DOHH2 (cell line): ENCODE measurements at regions not wholly inside any gene's neighbourhood (a gene's known extent, or its start where the extent isn't known, plus 50 kb on each side); places are given as distances from the start of the nearest gene placed in this dataset.

Experiments
- H3F3A ChIP-seq: fragments of 200-600 bp; sonication (generic), shearing (Covaris generic); 2 replicates; pipeline ENCODE4 v1.6.0; 2016; ENCODE audit warnings: antibody characterized with exemption, mild to moderate bottlenecking; ENCODE audit not compliant: control insufficient read depth, insufficient read depth
- H3K27ac ChIP-seq: fragments of 200-600 bp; sonication (generic); 2 replicates; pipeline ENCODE4 v1.5.1; 2014; ENCODE audit warnings: low read depth, mild to moderate bottlenecking, low read length, moderate library complexity
- H3K27me3 ChIP-seq: fragments of 200-600 bp; sonication (generic); 2 replicates; pipeline ENCODE4 v1.6.1; 2014; ENCODE audit warnings: mild to moderate bottlenecking, low read length, mixed read lengths; ENCODE audit not compliant: control insufficient read depth
- H3K36me3 ChIP-seq: fragments of 200-600 bp; sonication (generic); 2 replicates; pipeline ENCODE4 v1.6.1; 2014; ENCODE audit warnings: mild to moderate bottlenecking, low read length, moderate library complexity, mixed read lengths; ENCODE audit not compliant: control insufficient read depth
- H3K4me1 ChIP-seq: fragments of 200-600 bp; sonication (generic); 2 replicates; pipeline ENCODE4 v1.6.1; 2014; ENCODE audit warnings: mild to moderate bottlenecking, low read length, mixed read lengths; ENCODE audit not compliant: control insufficient read depth
- H3K4me2 ChIP-seq: fragments of 200-600 bp; sonication (generic); 2 replicates; pipeline ENCODE4 v1.6.0; 2014; ENCODE audit warnings: mild to moderate bottlenecking, low read length, moderate library complexity
- H3K4me3 ChIP-seq: fragments of 200-600 bp; sonication (generic); 2 replicates; pipeline ENCODE4 v1.5.1; 2014; ENCODE audit warnings: mild to moderate bottlenecking, low read length, mixed read lengths
- H3K79me2 ChIP-seq: fragments of 200-600 bp; sonication (generic); 2 replicates; pipeline ENCODE4 v1.6.1; 2014; ENCODE audit warnings: mild to moderate bottlenecking, low read length, mixed read lengths; ENCODE audit not compliant: control insufficient read depth
- H3K9me2 ChIP-seq: fragments of 200-600 bp; sonication (generic); replicated peaks from 2 replicates; pipeline ENCODE4 v1.6.1; 2014; ENCODE audit warnings: mild to moderate bottlenecking, low read length, mixed read lengths; ENCODE audit not compliant: control insufficient read depth
- H3K9me3 ChIP-seq: fragments of 200-600 bp; sonication (generic); 2 replicates; pipeline ENCODE4 v1.6.1; 2014; ENCODE audit warnings: antibody characterized with exemption, low read length, mixed read lengths; ENCODE audit not compliant: control insufficient read depth, insufficient read depth
- H4K20me1 ChIP-seq: fragments of 200-600 bp; sonication (generic); 2 replicates; pipeline ENCODE4 v1.6.0; 2014; ENCODE audit warnings: low read depth, mild to moderate bottlenecking, antibody characterized with exemption, low read length, moderate library complexity; ENCODE audit not compliant: control insufficient read depth, insufficient read depth
- CTCF ChIP-seq: fragments of 200-600 bp; sonication (generic); IDR thresholded peaks from one replicate; pipeline ENCODE4 v1.5.1; 2014; ENCODE audit warnings: antibody characterized with exemption, mild to moderate bottlenecking, low read depth, low read length; ENCODE audit not compliant: poor library complexity, severe bottlenecking
- EZH2phosphoT487 ChIP-seq: fragments of 200-600 bp; sonication (generic); IDR thresholded peaks from 2 replicates; pipeline ENCODE4 v1.6.1; 2017; ENCODE audit warnings: borderline replicate concordance, mild to moderate bottlenecking, antibody characterized with exemption, low read length, moderate library complexity, mixed read lengths

DNA sequence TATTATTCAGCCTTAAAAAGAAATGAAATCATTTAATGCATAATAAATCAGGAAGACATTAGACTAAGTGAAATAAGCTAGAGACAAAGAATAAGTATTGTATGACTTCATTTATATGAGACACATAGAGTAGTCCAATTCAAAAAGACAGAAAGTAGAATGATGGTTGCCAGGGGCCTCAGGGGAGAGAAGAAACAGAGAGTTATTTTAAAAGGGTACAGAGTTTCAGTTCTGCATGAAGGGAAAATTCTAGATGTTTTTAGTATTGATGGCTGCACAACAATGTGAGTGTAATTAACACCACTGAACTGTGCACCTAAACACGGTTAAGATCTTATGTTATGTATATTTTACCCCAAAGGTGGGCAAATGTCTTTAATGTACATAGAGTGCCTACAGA lies 1407.9 kb upstream of the MAP3K7 start:
- no peaks in the 10 kb centered on the region for H3K27me3 ChIP-seq
- no peaks in the 10 kb centered on the region for H3F3A ChIP-seq
- no peak overlapping the region for H3K4me2 ChIP-seq
- no peak overlapping the region for H3K4me3 ChIP-seq
- H3K9me2 ChIP-seq = no peaks in the 10 kb centered on the region
- TF ChIP-seq EZH2phosphoT487 (no peak), CTCF (no peak)
- H3K36me3 ChIP-seq = no peaks in the 10 kb centered on the region
- H3K4me1 ChIP-seq = no peaks in the 10 kb centered on the region
- no peaks in the 10 kb centered on the region for H3K9me3 ChIP-seq
- H4K20me1 ChIP-seq = no peaks in the 10 kb centered on the region
- no peaks in the 10 kb centered on the region for H3K79me2 ChIP-seq
- no peak overlapping the region for H3K27ac ChIP-seq

DNA sequence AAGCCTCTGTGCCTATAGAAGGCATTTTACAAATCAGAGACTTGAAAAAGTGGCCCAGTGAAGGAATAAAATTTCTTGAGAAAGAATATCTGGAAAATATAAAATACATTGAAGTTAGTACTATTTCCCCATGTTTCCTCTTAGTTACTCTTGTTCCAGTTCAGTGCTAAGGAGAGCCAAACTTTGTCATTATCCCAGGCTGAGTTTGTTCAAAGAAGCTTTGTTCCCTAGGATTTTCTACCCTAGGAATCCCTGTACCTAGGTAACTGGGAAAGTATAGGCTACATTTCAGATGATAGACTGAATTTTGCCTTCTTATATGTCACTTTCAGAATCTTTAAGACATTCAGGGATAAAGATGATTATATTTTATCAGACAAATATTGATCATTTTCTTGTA lies 1395.7 kb upstream of the MAP3K7 start:
- H3K36me3 ChIP-seq = no peaks in the 10 kb centered on the region

DNA sequence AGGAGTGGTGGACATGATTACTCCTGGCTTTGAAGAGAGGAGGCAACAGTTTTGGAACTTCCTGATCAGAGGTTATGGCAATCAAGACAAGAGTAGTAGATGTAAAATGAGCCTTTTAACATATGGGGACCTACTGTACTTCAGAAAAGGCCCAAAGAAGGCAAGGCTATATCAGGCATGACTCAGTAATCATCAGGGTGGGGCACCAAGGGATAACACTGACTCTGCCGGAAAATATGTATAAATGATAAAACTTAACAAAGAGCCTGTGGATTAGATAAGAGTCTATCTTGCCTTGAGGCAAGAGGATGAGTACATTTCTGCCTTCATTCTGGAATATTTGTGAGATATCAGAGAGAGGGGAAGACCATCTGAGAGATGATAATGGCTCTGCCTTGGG lies 1389.9 kb upstream of the MAP3K7 start:
- H3K36me3 ChIP-seq = no peaks in the 10 kb centered on the region
- H3K4me3 ChIP-seq = no peak overlapping the region
- no peaks in the 10 kb centered on the region for H3K27me3 ChIP-seq
- H4K20me1 ChIP-seq = no peaks in the 10 kb centered on the region
- no peaks in the 10 kb centered on the region for H3K79me2 ChIP-seq
- no peak overlapping the region for H3K27ac ChIP-seq
- no peaks in the 10 kb centered on the region for H3K9me3 ChIP-seq
- TF ChIP-seq EZH2phosphoT487 (no peak), CTCF (no peak)
- H3K4me1 ChIP-seq = no peaks in the 10 kb centered on the region
- H3K9me2 ChIP-seq = no peaks in the 10 kb centered on the region
- no peaks in the 10 kb centered on the region for H3F3A ChIP-seq
- no peak overlapping the region for H3K4me2 ChIP-seq

More for the DNA sequence above, 1395.7 kb upstream of the MAP3K7 start:
- no peak for TF ChIP-seq EZH2phosphoT487
- no peak for TF ChIP-seq CTCF
- Histone ChIP-seq H3K27me3 (no peaks in the 10 kb centered on the region), H3K4me3 (no peak overlapping the region), H3F3A (no peaks in the 10 kb centered on the region), H3K9me3 (no peaks in the 10 kb centered on the region), H3K4me2 (no peak overlapping the region), H4K20me1 (no peaks in the 10 kb centered on the region), H3K79me2 (no peaks in the 10 kb centered on the region), H3K9me2 (no peaks in the 10 kb centered on the region), H3K27ac (no peak overlapping the region), H3K4me1 (no peaks in the 10 kb centered on the region)

- TF ChIP-seq CTCF = no peak
- no peak for TF ChIP-seq EZH2phosphoT487
- H4K20me1 ChIP-seq = no peaks in the 10 kb centered on the region
- peaks cover 3% of the 10 kb centered on the region; the same call in 1 of the 2 replicates for H3K9me3 ChIP-seq
- H3K27me3 ChIP-seq = no peaks in the 10 kb centered on the region
- no peaks in the 10 kb centered on the region for H3K36me3 ChIP-seq
- H3K27ac ChIP-seq = no peak overlapping the region
- H3K9me2 ChIP-seq = no peaks in the 10 kb centered on the region
- no peak overlapping the region for H3K4me2 ChIP-seq
- H3K79me2 ChIP-seq = no peaks in the 10 kb centered on the region
- H3K4me1 ChIP-seq = no peaks in the 10 kb centered on the region
- no peaks in the 10 kb centered on the region for H3F3A ChIP-seq
- no peak overlapping the region for H3K4me3 ChIP-seq
Observed at GRCh38 chr6:91970700-91971099, 1383.8 kb upstream of the MAP3K7 start.
